Muscle layer of colon (tissue), 2 donors: ENCODE measurements at regions not wholly inside any gene's neighbourhood (a gene's known extent, or its start where the extent isn't known, plus 50 kb on each side); places are given as distances from the start of the nearest gene placed in this dataset.
"Not testable (repeated sequence)": the region's sequence is repeated elsewhere in the genome, so short reads cannot be mapped to it uniquely, and the experiment has no call there.

Experiments used
- H3K27ac ChIP-seq: one replicate; pipeline ENCODE4 v1.7.0; 2013; ENCODE audit warnings: low read depth, mild to moderate bottlenecking, low read length, moderate library complexity
- H3K27me3 ChIP-seq, 2 donors: one replicate each; pipeline ENCODE4 v1.7.0; 2013; ENCODE audit warnings: low read length in 2 of 2, mild to moderate bottlenecking in 2 of 2; ENCODE audit not compliant: insufficient read depth in 2 of 2, control insufficient read depth in 1 of 2
- H3K36me3 ChIP-seq: one replicate; pipeline ENCODE4 v1.7.0; 2013; ENCODE audit warnings: mild to moderate bottlenecking, low read length; ENCODE audit not compliant: insufficient read depth
- H3K4me1 ChIP-seq: one replicate; pipeline ENCODE4 v1.7.0; 2013; ENCODE audit warnings: mild to moderate bottlenecking, low read length; ENCODE audit not compliant: insufficient read depth
- H3K4me3 ChIP-seq, 2 donors: one replicate each; pipeline ENCODE4 v1.7.0; 2013; ENCODE audit warnings: low read length in 2 of 2, low read depth in 1 of 2, mild to moderate bottlenecking in 1 of 2, moderate library complexity in 1 of 2
- H3K9ac ChIP-seq: one replicate; pipeline ENCODE4 v1.7.0; 2013; ENCODE audit warnings: low read length
- H3K9me3 ChIP-seq: one replicate; pipeline ENCODE4 v1.7.0; 2013; ENCODE audit warnings: mild to moderate bottlenecking, low read length
- donor health status: abdominal sarcoma.
- donor health status: Adenocarcinoma of cecum.

- H3K4me1 ChIP-seq: no peaks in the 10 kb centered on the region
- no peak overlapping the region for H3K4me3 ChIP-seq
- H3K27ac ChIP-seq: no peak overlapping the region
- H3K27me3 ChIP-seq: no peaks in the 10 kb centered on the region
- no peaks in the 10 kb centered on the region for H3K9me3 ChIP-seq
- H3K36me3 ChIP-seq: no peaks in the 10 kb centered on the region
- no peak overlapping the region for H3K9ac ChIP-seq
These were observed 303.8 kb upstream of the SPAG17 start for GRCh38 chr1:118488787-118489186.

GRCh38 chr1:118487932-118488331 lies 302.9 kb upstream of the SPAG17 start:
- Histone ChIP-seq H3K27me3 (no peaks in the 10 kb centered on the region), H3K4me3 (no peak overlapping the region), H3K9ac (no peak overlapping the region), H3K4me1 (no peaks in the 10 kb centered on the region), H3K9me3 (no peaks in the 10 kb centered on the region), H3K27ac (no peak overlapping the region), H3K36me3 (no peaks in the 10 kb centered on the region)

GRCh38 chr1:118487091-118487490 lies 302.1 kb upstream of the SPAG17 start:
- Histone ChIP-seq H3K9me3 (no peaks in the 10 kb centered on the region), H3K9ac (no peak overlapping the region), H3K27ac (no peak overlapping the region), H3K4me3 (no peak overlapping the region), H3K4me1 (no peaks in the 10 kb centered on the region), H3K36me3 (no peaks in the 10 kb centered on the region), H3K27me3 (no peaks in the 10 kb centered on the region)

- Histone ChIP-seq H3K9ac (no peak overlapping the region), H3K9me3 (no peaks in the 10 kb centered on the region), H3K4me3 (no peak overlapping the region), H3K36me3 (no peaks in the 10 kb centered on the region), H3K27ac (no peak overlapping the region), H3K4me1 (no peaks in the 10 kb centered on the region), H3K27me3 (no peaks in the 10 kb centered on the region)
These were observed 301.2 kb upstream of the SPAG17 start for GRCh38 chr1:118486199-118486598.

- Histone ChIP-seq H3K4me3 (no peak overlapping the region), H3K27ac (no peak overlapping the region), H3K4me1 (no peaks in the 10 kb centered on the region), H3K9ac (no peak overlapping the region), H3K36me3 (no peaks in the 10 kb centered on the region), H3K27me3 (no peaks in the 10 kb centered on the region), H3K9me3 (no peaks in the 10 kb centered on the region)
These were observed 300.7 kb upstream of the SPAG17 start for GRCh38 chr1:118485757-118486156.

- Histone ChIP-seq H3K27ac (no peak overlapping the region), H3K27me3 (no peaks in the 10 kb centered on the region), H3K4me3 (no peak overlapping the region), H3K36me3 (no peaks in the 10 kb centered on the region), H3K4me1 (no peaks in the 10 kb centered on the region), H3K9ac (no peak overlapping the region), H3K9me3 (no peaks in the 10 kb centered on the region)
These were observed 299.9 kb upstream of the SPAG17 start for GRCh38 chr1:118484893-118485292.

- no peak overlapping the region for H3K27ac ChIP-seq
These were observed 298.4 kb upstream of the SPAG17 start for GRCh38 chr1:118483245-118484006.

GRCh38 chr1:118481126-118481525 lies 296.1 kb upstream of the SPAG17 start:
- Histone ChIP-seq H3K9ac (no peak overlapping the region), H3K27me3 (no peaks in the 10 kb centered on the region), H3K4me1 (no peaks in the 10 kb centered on the region), H3K4me3 (no peak overlapping the region), H3K36me3 (no peaks in the 10 kb centered on the region), H3K27ac (no peak overlapping the region), H3K9me3 (no peaks in the 10 kb centered on the region)

More at GRCh38 chr1:118483245-118484006, 298.4 kb upstream of the SPAG17 start:
- H3K4me3 ChIP-seq: no peak overlapping the region
- no peaks in the 10 kb centered on the region for H3K4me1 ChIP-seq
- H3K27me3 ChIP-seq: no peaks in the 10 kb centered on the region
- no peaks in the 10 kb centered on the region for H3K36me3 ChIP-seq
- H3K9ac ChIP-seq: no peak overlapping the region
- no peaks in the 10 kb centered on the region for H3K9me3 ChIP-seq

- Histone ChIP-seq H3K9me3 (no peaks in the 10 kb centered on the region), H3K36me3 (no peaks in the 10 kb centered on the region), H3K4me1 (no peaks in the 10 kb centered on the region), H3K9ac (no peak overlapping the region), H3K27me3 (no peaks in the 10 kb centered on the region), H3K4me3 (no peak overlapping the region), H3K27ac (no peak overlapping the region)
These were observed 294.3 kb upstream of the SPAG17 start for GRCh38 chr1:118479351-118479750.

- Histone ChIP-seq H3K9me3 (no peaks in the 10 kb centered on the region), H3K4me3 (no peak overlapping the region), H3K27me3 (no peaks in the 10 kb centered on the region), H3K36me3 (no peaks in the 10 kb centered on the region), H3K9ac (no peak overlapping the region), H3K4me1 (no peaks in the 10 kb centered on the region), H3K27ac (no peak overlapping the region)
These were observed 288.8 kb upstream of the SPAG17 start for GRCh38 chr1:118473825-118474224.

- H3K9me3 ChIP-seq, H3K9ac ChIP-seq, H3K36me3 ChIP-seq, H3K27ac ChIP-seq, H3K4me1 ChIP-seq, H3K4me3 ChIP-seq, H3K27me3 ChIP-seq: not testable (repeated sequence)
These were observed 279.4 kb upstream of the SPAG17 start for GRCh38 chr1:118464460-118464859.

GRCh38 chr1:118461154-118461553 lies 276.1 kb upstream of the SPAG17 start:
- H3K9ac ChIP-seq: no peak overlapping the region
- no peaks in the 10 kb centered on the region for H3K27me3 ChIP-seq
- H3K4me3 ChIP-seq: no peak overlapping the region
- H3K36me3 ChIP-seq: no peaks in the 10 kb centered on the region
- no peaks in the 10 kb centered on the region for H3K4me1 ChIP-seq
- no peak overlapping the region for H3K27ac ChIP-seq
- no peaks in the 10 kb centered on the region for H3K9me3 ChIP-seq
